H1 (cell line): ENCODE measurements at regions not wholly inside any gene's neighbourhood (a gene's known extent, or its start where the extent isn't known, plus 50 kb on each side); places are given as distances from the start of the nearest gene placed in this dataset.

Experiments used
- CTCF ChIA-PET: fragments of 300-600 bp; sonication (Branson Sonifier 250); formaldehyde crosslinking; loops from one replicate; lab custom pipeline; 2021; ENCODE audit not compliant: partially characterized antibody; lab: Charles Lee
- POLR2A ChIA-PET: fragments of 300-600 bp; sonication (Branson Sonifier 250); formaldehyde crosslinking; loops from one replicate; lab custom pipeline; 2021; ENCODE audit warnings: inconsistent platforms; ENCODE audit not compliant: partially characterized antibody; lab: Charles Lee
- DNase-seq, 2 experiments: peaks; one replicate each; pipeline versions ENCODE4 v3.0.0 to v3.0.0-alpha.2; 2010 to 2022; ENCODE audit warnings: low spot score in 2 of 2, low read depth in 1 of 2, mixed read lengths in 1 of 2
- FAIRE-seq: peaks from 2 replicates; lab custom pipeline; 2011; peaks lifted over from hg19 to GRCh38; lab: Jason Lieb, UNC
- H2AFZ ChIP-seq: 2 replicates; pipeline ENCODE4 v1.8.1; 2012; ENCODE audit warnings: low read length, inconsistent platforms
- H2AK5ac ChIP-seq: 2 replicates; pipeline ENCODE4 v1.6.1; 2013; ENCODE audit warnings: low read depth, low read length
- H2BK120ac ChIP-seq: replicated peaks from 2 replicates; pipeline ENCODE3; 2013; ENCODE audit warnings: low read depth, low read length, inconsistent platforms
- H2BK12ac ChIP-seq: 2 replicates; pipeline ENCODE4 v1.6.1; 2013; ENCODE audit warnings: low read depth, low read length
- H2BK15ac ChIP-seq: 2 replicates; pipeline ENCODE4 v1.6.1; 2013; ENCODE audit warnings: low read length
- H2BK20ac ChIP-seq: 2 replicates; pipeline ENCODE4 v1.6.1; 2013; ENCODE audit warnings: low read length
- H2BK5ac ChIP-seq: 2 replicates; pipeline ENCODE4 v1.6.1; 2013; ENCODE audit warnings: low read depth, low read length
- H3K14ac ChIP-seq: 2 replicates; pipeline ENCODE4 v1.6.1; 2013; ENCODE audit warnings: inconsistent platforms; ENCODE audit not compliant: insufficient read length
- H3K18ac ChIP-seq: 2 replicates; pipeline ENCODE4 v1.6.1; 2013; ENCODE audit warnings: low read length; ENCODE audit errors: extremely low read depth
- H3K23ac ChIP-seq: 2 replicates; pipeline ENCODE4 v1.6.1; 2013; ENCODE audit warnings: inconsistent platforms; ENCODE audit not compliant: insufficient read length
- H3K23me2 ChIP-seq: 2 replicates; pipeline ENCODE4 v1.6.1; 2013; ENCODE audit warnings: low read depth, low read length
- H3K27ac ChIP-seq: 2 replicates; pipeline ENCODE4 v1.6.1; 2011; ENCODE audit warnings: low read depth, low read length, inconsistent platforms
- H3K27me3 ChIP-seq, 4 experiments: replicated peaks in 1 of 4; 1 replicate in 1 of 4; 2 replicates in 3 of 4; pipeline versions ENCODE4 v1.6.1 to v1.8.1; 2011 to 2013; ENCODE audit warnings: low read length in 3 of 4, mild to moderate bottlenecking in 3 of 4, inconsistent platforms in 2 of 4, mixed read lengths in 2 of 4, moderate library complexity in 1 of 4; ENCODE audit not compliant: control insufficient read depth in 3 of 4, insufficient read depth in 3 of 4; ENCODE audit errors: extremely low read depth in 1 of 4
- H3K36me3 ChIP-seq, 4 experiments: 2 replicates each; pipeline versions ENCODE4 v1.6.1 to v1.8.1; 2011 to 2013; ENCODE audit warnings: mild to moderate bottlenecking in 4 of 4, low read length in 3 of 4, moderate library complexity in 2 of 4, control low read depth in 1 of 4, inconsistent platforms in 1 of 4; ENCODE audit not compliant: insufficient read depth in 4 of 4, control insufficient read depth in 2 of 4
- H3K4ac ChIP-seq: replicated peaks from 2 replicates; pipeline ENCODE3; 2013; ENCODE audit warnings: low read length, low read depth, mixed read lengths, inconsistent platforms; ENCODE audit not compliant: insufficient read length
- H3K4me1 ChIP-seq, 4 experiments: replicated peaks in 1 of 4; 1 replicate in 1 of 4; 2 replicates in 3 of 4; pipeline versions ENCODE4 v1.6.1 to v1.8.1; 2011 to 2013; ENCODE audit warnings: low read length in 3 of 4, inconsistent platforms in 2 of 4, mixed read lengths in 1 of 4; ENCODE audit not compliant: insufficient read depth in 4 of 4, control insufficient read depth in 3 of 4
- H3K4me2 ChIP-seq, 2 experiments: 2 replicates each; pipeline versions ENCODE4 v1.6.1 to v1.8.1; 2011 to 2013; ENCODE audit warnings: low read depth in 2 of 2, low read length in 2 of 2, control low read depth in 1 of 2, inconsistent platforms in 1 of 2, mild to moderate bottlenecking in 1 of 2; ENCODE audit not compliant: insufficient read depth in 1 of 2
- H3K4me3 ChIP-seq, 4 experiments: fragments of 200-600, 300-600 bp in 1 of 4; sonication (generic), shearing (Covaris generic), sonication (Bioruptor Twin) in 1 of 4; 2 replicates each; pipeline versions ENCODE4 v1.5.1 to v1.8.1; 2011 to 2016; ENCODE audit warnings: low read length in 4 of 4, low read depth in 3 of 4, control low read depth in 2 of 4, inconsistent platforms in 2 of 4, mild to moderate bottlenecking in 2 of 4, mixed read lengths in 1 of 4, moderate library complexity in 1 of 4; ENCODE audit not compliant: insufficient read depth in 2 of 4; ENCODE audit errors: extremely low read depth in 1 of 4
- H3K56ac ChIP-seq: replicated peaks from 2 replicates; pipeline ENCODE3; 2013; ENCODE audit warnings: low read depth, mild to moderate bottlenecking, mixed read lengths, low read length, inconsistent platforms; ENCODE audit not compliant: insufficient read length
- H3K79me1 ChIP-seq: 2 replicates; pipeline ENCODE4 v1.6.1; 2013; ENCODE audit warnings: low read depth, low read length, control low read depth
- H3K79me2 ChIP-seq, 2 experiments: 2 replicates each; pipeline versions ENCODE4 v1.6.1 to v1.8.1; 2012 to 2013; ENCODE audit warnings: low read length in 2 of 2, mild to moderate bottlenecking in 2 of 2, inconsistent platforms in 1 of 2; ENCODE audit not compliant: insufficient read depth in 2 of 2, control insufficient read depth in 1 of 2
- H3K9ac ChIP-seq, 4 experiments: replicated peaks in 1 of 4; 1 replicate in 1 of 4; 2 replicates in 3 of 4; pipeline versions ENCODE4 v1.6.1 to v1.8.1; 2011 to 2013; ENCODE audit warnings: low read depth in 3 of 4, low read length in 3 of 4, control low read depth in 2 of 4, mild to moderate bottlenecking in 2 of 4, moderate library complexity in 2 of 4, inconsistent platforms in 1 of 4; ENCODE audit errors: extremely low read depth in 1 of 4
- H3K9me3 ChIP-seq, 2 experiments: 2 replicates each; pipeline versions ENCODE4 v1.6.1 to v1.8.1; 2012 to 2013; ENCODE audit warnings: mild to moderate bottlenecking in 2 of 2, moderate library complexity in 2 of 2, control low read depth in 1 of 2, inconsistent platforms in 1 of 2, low read depth in 1 of 2, low read length in 1 of 2, mixed read lengths in 1 of 2; ENCODE audit not compliant: insufficient read depth in 2 of 2
- H4K20me1 ChIP-seq, 2 experiments: replicated peaks in 1 of 2; 2 replicates each; pipeline versions ENCODE3 to v1.8.1; 2011 to 2013; ENCODE audit warnings: inconsistent platforms in 2 of 2, low read length in 2 of 2, mild to moderate bottlenecking in 1 of 2; ENCODE audit not compliant: insufficient read depth in 2 of 2, control insufficient read depth in 1 of 2
- H4K5ac ChIP-seq: 2 replicates; pipeline ENCODE4 v1.6.1; 2013; ENCODE audit warnings: low read length, low read depth, mixed read lengths, inconsistent platforms; ENCODE audit not compliant: insufficient read length
- H4K8ac ChIP-seq: 2 replicates; pipeline ENCODE4 v1.8.0; 2013; ENCODE audit warnings: mild to moderate bottlenecking, moderate library complexity, low read length, inconsistent platforms; ENCODE audit not compliant: insufficient read depth; ENCODE audit errors: extremely low read depth
- H4K91ac ChIP-seq: replicated peaks from 2 replicates; pipeline ENCODE3; 2013; ENCODE audit warnings: low read length, mixed read lengths, inconsistent platforms; ENCODE audit not compliant: insufficient read length
- BCL11A ChIP-seq, 2 experiments: IDR thresholded peaks; one replicate each; pipeline ENCODE4 v1.6.1; 2011; ENCODE audit warnings: low read depth in 2 of 2, low read length in 2 of 2, mild to moderate bottlenecking in 2 of 2
- CBX8 ChIP-seq: fragments of 300-800, 300-1000 bp; sonication (generic); IDR thresholded peaks from 2 replicates; pipeline ENCODE4 v1.7.1; 2016; ENCODE audit warnings: low read depth, low read length, borderline replicate concordance
- CHD2 ChIP-seq: IDR thresholded peaks from 2 replicates; pipeline ENCODE4 v1.6.1; 2012; ENCODE audit warnings: low read length, improper control_type of control experiment
- CREB1 ChIP-seq: IDR thresholded peaks from 2 replicates; pipeline ENCODE4 v1.6.1; 2012; ENCODE audit warnings: inconsistent platforms
- CTBP2 ChIP-seq: IDR thresholded peaks from 2 replicates; pipeline ENCODE4 v1.7.0; 2011; ENCODE audit warnings: borderline replicate concordance, mild to moderate bottlenecking, moderate library complexity, mixed read lengths, low read length; ENCODE audit not compliant: insufficient read depth, insufficient read length
- FOSL1 ChIP-seq: IDR thresholded peaks from 2 replicates; pipeline ENCODE4 v1.6.1; 2011; ENCODE audit warnings: mild to moderate bottlenecking, low read depth, low read length, moderate library complexity; ENCODE audit not compliant: insufficient read depth
- GTF2F1 ChIP-seq: IDR thresholded peaks from 2 replicates; pipeline ENCODE4 v1.6.1; 2012; ENCODE audit warnings: low read depth, low read length, improper control_type of control experiment, borderline replicate concordance
- JUND ChIP-seq: IDR thresholded peaks from 2 replicates; pipeline ENCODE4 v1.6.1; 2011; ENCODE audit warnings: mild to moderate bottlenecking, improper control_type of control experiment, low read length
- KDM4A ChIP-seq: IDR thresholded peaks from one replicate; pipeline ENCODE4 v1.7.1; 2012; ENCODE audit warnings: low read depth, mild to moderate bottlenecking, moderate library complexity, low read length, inconsistent platforms; ENCODE audit not compliant: severe bottlenecking
- POLR2AphosphoS5 ChIP-seq: IDR thresholded peaks from 2 replicates; pipeline ENCODE4 v1.6.1; 2011; ENCODE audit warnings: low read depth, low read length
- SAP30 ChIP-seq: fragments of 300-600 bp; sonication (generic); IDR thresholded peaks from 2 replicates; pipeline ENCODE4 v1.7.1; 2012; ENCODE audit warnings: low read length, moderate library complexity, mild to moderate bottlenecking, inconsistent platforms; ENCODE audit not compliant: insufficient read depth, insufficient replicate concordance
- SIRT6 ChIP-seq: IDR thresholded peaks from one replicate; pipeline ENCODE4 v1.7.1; 2012; ENCODE audit warnings: low read length, inconsistent platforms
- SP4 ChIP-seq: IDR thresholded peaks from 2 replicates; pipeline ENCODE4 v1.6.1; 2012; ENCODE audit warnings: low read length, inconsistent platforms
- SRF ChIP-seq: IDR thresholded peaks from 2 replicates; pipeline ENCODE4 v1.6.1; 2011; ENCODE audit warnings: mild to moderate bottlenecking, low read depth, low read length, moderate library complexity
- YY1 ChIP-seq: IDR thresholded peaks from 2 replicates; pipeline ENCODE4 v1.6.1; 2011; ENCODE audit warnings: low read depth, mild to moderate bottlenecking, low read length
- WGBS, 2 experiments: shearing (Covaris generic) in 1 of 2; methylation state at CpG; one replicate each; pipeline versions ENCODE4 v1.1.6 to v1.1.7; 2013 to 2015; ENCODE audit warnings: low lambda C conversion rate in 2 of 2, mixed read lengths in 2 of 2, inconsistent platforms in 1 of 2, low coverage in 1 of 2, missing lambda C conversion rate in 1 of 2; ENCODE audit not compliant: insufficient replicate concordance in 2 of 2, insufficient coverage in 1 of 2, insufficient read length in 1 of 2; ENCODE audit errors: extremely low coverage in 1 of 2, missing lambda C conversion rate in 1 of 2; 5-methylcytosine and 5-hydroxymethylcytosine counted together

GRCh38 chr1:71311376-71311775, 230.5 kb upstream of the ZRANB2 start:
- H3K23ac ChIP-seq = no peak overlapping the region
- no peak overlapping the region for H3K14ac ChIP-seq
- no peak overlapping the region for H3K4me3 ChIP-seq
- H4K8ac ChIP-seq = no peak overlapping the region
- no peak overlapping the region for H2AFZ ChIP-seq
- H3K56ac ChIP-seq = no peak overlapping the region
- no peak overlapping the region for H2BK120ac ChIP-seq
- H3K4me2 ChIP-seq = no peak overlapping the region
- H3K79me1 ChIP-seq = no peaks in the 10 kb centered on the region
- TF ChIP-seq YY1 = no peak
- TF ChIP-seq BCL11A (IDR thresholded peaks at IDR 0.05; ENCODE audit: low read depth in 2 of 2, low read length in 2 of 2) = no peak
- no peak for TF ChIP-seq SRF
- TF ChIP-seq GTF2F1 = no peak
- TF ChIP-seq CHD2 = no peak
- no peak for TF ChIP-seq CBX8
- TF ChIP-seq KDM4A = no peak
- TF ChIP-seq POLR2AphosphoS5 = no peak
- TF ChIP-seq SAP30 = no peak
- no peak for TF ChIP-seq CREB1
- no peak for TF ChIP-seq FOSL1
- TF ChIP-seq CTBP2 = no peak
- TF ChIP-seq JUND = no peak
- TF ChIP-seq SIRT6 = no peak
- TF ChIP-seq SP4 = no peak
- 84% methylated on average over 1 of the region's 1 CpG; no CpG with 5 or more reads in 1 of the 2 experiments for WGBS, 2 experiments
- no peaks in the 10 kb centered on the region for H3K23me2 ChIP-seq
- no peak overlapping the region for H4K5ac ChIP-seq
- ChIA-PET POLR2A (no interaction called here), CTCF (interaction anchor here (2.2 kb wide), 1 partner anchor 46 kb away, joined by 4 read pairs; no protein-coding TSS in a partner anchor)
- no peak overlapping the region for H3K4ac ChIP-seq
- no peak overlapping the region for H3K18ac ChIP-seq
- peaks cover 0 to 2% (median 0%) of the 10 kb centered on the region in 4 experiments; a peak in 3 of 7 replicates for H3K4me1 ChIP-seq
- H2BK20ac ChIP-seq = no peak overlapping the region
- H4K91ac ChIP-seq = no peak overlapping the region
- H3K79me2 ChIP-seq = no peaks in the 10 kb centered on the region
- H3K36me3 ChIP-seq = peaks cover 0 to 2% (median 0%) of the 10 kb centered on the region in 4 experiments; a peak in 1 of 8 replicates
- H2AK5ac ChIP-seq = no peak overlapping the region
- FAIRE-seq = no peak
- no peak overlapping the region for H2BK12ac ChIP-seq
- H3K27me3 ChIP-seq = no peaks in the 10 kb centered on the region
- H3K9me3 ChIP-seq = peaks cover 5 to 8% of the 10 kb centered on the region in 2 experiments; a peak in 1 of 4 replicates
- H2BK5ac ChIP-seq = no peak overlapping the region
- H2BK15ac ChIP-seq = no peak overlapping the region
- H4K20me1 ChIP-seq = no peaks in the 10 kb centered on the region
- no peak for DNase-seq
- no peak overlapping the region for H3K9ac ChIP-seq
- H3K27ac ChIP-seq = no peak overlapping the region
